T-helper 17 cell (primary cell): ENCODE measurements at regions not wholly inside any gene's neighbourhood (a gene's known extent, or its start where the extent isn't known, plus 50 kb on each side); places are given as distances from the start of the nearest gene placed in this dataset.
"Not testable (repeated sequence)": the region's sequence is repeated elsewhere in the genome, so short reads cannot be mapped to it uniquely, and the experiment has no call there.

Source experiments
- ATAC-seq: fragments of 150-1000 bp; cut with Tn5 transposase; 2 replicates; pipeline ENCODE4 v1.10.0; 2021; ENCODE audit warnings: mild to moderate bottlenecking, moderate library complexity
- DNase-seq, 3 donors: peaks; one replicate each; pipeline versions ENCODE4 v3.0.0 to v3.0.0-alpha.2; 2020 to 2021
- H3K9me3 ChIP-seq: one replicate; pipeline ENCODE4 v1.7.0; 2013; ENCODE audit warnings: low read length, mild to moderate bottlenecking; ENCODE audit not compliant: control insufficient read depth, poor library complexity, severe bottlenecking
- H3K27ac Mint-ChIP-seq: one replicate; pipeline ENCODE4 v1.8.0; 2022; ENCODE audit warnings: mild to moderate bottlenecking, moderate library complexity, mixed read lengths
- H3K27me3 Mint-ChIP-seq: one replicate; pipeline ENCODE4 v1.8.0; 2022; ENCODE audit warnings: mixed read lengths
- H3K36me3 Mint-ChIP-seq: one replicate; pipeline ENCODE4 v1.8.0; 2022; ENCODE audit warnings: low read depth, mixed read lengths
- H3K4me1 Mint-ChIP-seq: one replicate; pipeline ENCODE4 v1.8.0; 2022; ENCODE audit warnings: mild to moderate bottlenecking, mixed read lengths
- H3K4me3 Mint-ChIP-seq: one replicate; pipeline ENCODE4 v1.8.0; 2022; ENCODE audit warnings: mild to moderate bottlenecking, moderate library complexity, mixed read lengths

DNA sequence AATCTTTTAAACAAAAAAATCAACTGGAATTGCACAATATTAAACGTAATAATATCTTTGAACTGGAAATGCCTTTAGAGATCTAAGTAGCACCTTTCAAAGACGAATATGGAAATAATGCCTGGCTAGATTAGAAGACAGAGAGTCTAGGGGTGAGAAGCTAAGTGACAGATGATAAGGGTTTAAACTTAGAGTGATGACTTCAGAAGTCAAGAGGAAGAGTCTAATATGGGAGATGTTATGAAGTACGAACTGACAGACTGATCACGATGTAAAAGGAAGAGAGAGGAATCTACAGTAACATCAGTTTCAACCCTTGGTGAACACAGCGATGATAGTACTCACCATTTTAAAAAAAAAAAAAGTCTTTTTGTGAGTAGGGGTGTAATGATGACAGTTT is 57.9 kb downstream of the HINT1 start:
- ATAC-seq = no peak
- H3K4me1 Mint-ChIP-seq = peaks cover 9% of the 10 kb centered on the region

DNA sequence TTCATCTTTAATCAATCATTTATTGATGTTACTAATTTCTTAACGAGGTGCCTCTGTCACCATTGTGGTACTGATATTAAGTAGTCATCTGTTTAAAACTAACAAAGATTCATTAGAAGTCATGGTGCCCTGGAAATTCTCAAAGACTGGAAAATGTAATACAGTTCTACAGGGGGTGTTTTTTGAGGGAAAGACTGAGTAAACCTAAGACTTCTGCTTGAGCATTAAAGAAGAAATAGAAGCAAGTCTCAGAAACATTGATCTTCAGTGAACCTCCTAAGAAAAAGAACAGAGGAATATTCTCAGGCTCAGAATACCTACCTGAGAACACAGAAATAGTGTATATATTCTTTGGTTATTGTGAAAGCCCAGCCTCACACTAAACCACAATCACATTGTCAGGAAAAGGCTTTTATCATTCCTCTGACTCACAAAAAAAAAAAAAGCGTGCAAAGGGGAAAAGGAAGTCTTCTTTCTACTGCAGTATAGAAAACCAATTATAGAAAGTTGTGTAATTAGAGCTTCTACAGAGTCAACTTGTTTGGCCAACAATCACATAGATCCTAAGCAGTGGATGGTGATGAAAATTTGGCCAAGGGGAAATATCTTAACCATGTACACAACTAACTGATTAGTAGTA is 60.8 kb downstream of the HINT1 start:
- H3K4me1 Mint-ChIP-seq = peaks cover 5% of the 10 kb centered on the region
- no peak overlapping the region for H3K4me3 Mint-ChIP-seq
- no peaks in the 10 kb centered on the region for H3K27me3 Mint-ChIP-seq
- no peaks in the 10 kb centered on the region for H3K36me3 Mint-ChIP-seq
- DNase-seq (no peak), ATAC-seq (no peak)
- no peaks in the 10 kb centered on the region for H3K9me3 ChIP-seq
- no peak overlapping the region for H3K27ac Mint-ChIP-seq

More for the DNA sequence above, 57.9 kb downstream of the HINT1 start:
- no peaks in the 10 kb centered on the region for H3K9me3 ChIP-seq
- Mint-ChIP-seq H3K36me3 (no peaks in the 10 kb centered on the region), H3K4me3 (no peak overlapping the region), H3K27me3 (no peaks in the 10 kb centered on the region), H3K27ac (no peak overlapping the region)
- no peak for DNase-seq

DNA sequence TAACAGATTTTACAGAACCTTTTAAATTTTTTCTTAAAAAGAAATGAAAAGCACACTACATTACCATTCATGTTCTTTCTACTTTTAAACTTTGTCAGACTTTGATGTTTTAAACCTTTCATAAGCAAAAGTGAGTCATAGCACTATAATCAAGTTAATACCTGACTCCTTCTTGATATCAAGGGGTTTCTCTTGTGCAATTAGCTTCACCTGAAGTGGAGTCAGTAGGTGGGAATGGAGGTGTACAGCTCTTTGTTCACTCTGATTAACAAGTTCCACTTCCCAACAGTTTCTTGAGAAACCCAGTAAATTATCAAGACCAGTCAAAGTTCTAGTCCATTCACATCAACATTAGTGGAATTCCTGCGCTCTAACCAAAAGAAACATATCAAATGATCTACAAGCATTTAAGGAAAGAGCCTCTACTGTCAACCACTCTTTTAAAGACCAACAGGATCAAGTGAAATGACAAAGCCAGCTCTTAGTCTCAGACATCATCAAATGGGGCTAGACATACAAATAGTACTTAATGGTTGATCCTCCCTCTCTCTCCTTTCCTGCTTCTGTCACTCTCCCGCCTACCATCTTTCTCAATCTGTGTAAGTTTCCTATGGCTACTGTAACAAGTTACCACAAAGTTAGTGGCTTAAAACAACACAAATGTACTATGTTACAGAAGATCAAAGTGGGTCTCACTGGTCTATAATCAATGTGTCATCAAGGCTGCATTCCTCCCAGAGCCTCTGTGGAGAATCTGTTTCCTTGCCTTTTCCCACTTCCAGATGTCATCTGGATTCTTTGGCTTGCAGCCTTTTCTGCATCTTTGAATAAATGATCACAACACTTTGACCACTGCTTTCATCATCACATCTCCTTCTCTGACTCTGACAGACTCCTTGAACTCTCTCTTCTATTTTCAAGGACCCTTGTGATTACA is 68.0 kb downstream of the HINT1 start:
- Mint-ChIP-seq H3K27ac (no peak overlapping the region), H3K4me1 (no peaks in the 10 kb centered on the region), H3K4me3 (no peak overlapping the region), H3K36me3 (peaks cover 2% of the 10 kb centered on the region), H3K27me3 (peaks cover 11% of the 10 kb centered on the region)
- H3K9me3 ChIP-seq = no peaks in the 10 kb centered on the region
- DNase-seq (no peak), ATAC-seq (no peak)

DNA sequence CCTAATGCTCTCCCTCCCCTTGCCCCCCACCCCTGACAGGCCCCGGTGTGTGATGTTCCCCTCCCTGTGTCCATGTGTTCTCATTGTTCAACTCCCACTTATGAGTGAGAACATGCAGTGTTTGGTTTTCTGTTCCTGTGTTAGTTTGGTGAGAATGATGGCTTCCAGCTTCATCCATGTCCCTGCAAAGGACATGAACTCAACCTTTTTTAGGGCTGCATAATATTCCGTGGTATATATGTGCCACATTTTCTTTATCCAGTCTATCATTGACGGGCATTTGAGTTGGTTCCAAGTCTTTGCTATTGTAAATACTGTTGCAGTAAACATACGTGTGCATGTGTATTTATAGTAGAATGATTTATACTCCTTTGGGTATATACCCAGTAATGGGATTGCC is 69.5 kb downstream of the HINT1 start:
- H3K36me3 Mint-ChIP-seq, H3K4me1 Mint-ChIP-seq, H3K9me3 ChIP-seq, H3K4me3 Mint-ChIP-seq, H3K27ac Mint-ChIP-seq, DNase-seq, ATAC-seq: not testable (repeated sequence)
- peaks cover 11% of the 10 kb centered on the region for H3K27me3 Mint-ChIP-seq

DNA sequence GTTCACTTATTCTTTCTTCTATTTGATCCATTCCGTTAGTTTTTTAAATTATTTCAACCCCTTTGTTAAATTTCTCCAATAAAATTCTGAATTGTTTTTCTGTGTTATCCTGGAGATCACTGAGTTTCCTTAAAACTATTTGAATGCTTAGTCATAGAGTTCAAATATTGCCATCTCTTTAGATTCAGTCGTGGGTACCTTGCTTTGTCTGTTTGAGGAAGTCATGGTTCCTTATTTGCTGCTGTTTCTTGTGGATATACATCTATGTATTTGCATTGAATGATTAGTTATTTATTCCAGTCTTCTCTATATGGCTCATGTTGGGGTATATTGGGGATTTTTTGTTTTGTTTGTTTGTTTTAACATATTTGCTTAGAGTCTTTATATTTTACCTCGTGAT is 80.6 kb downstream of the HINT1 start:
- Mint-ChIP-seq H3K27me3 (peaks cover 18% of the 10 kb centered on the region), H3K4me3 (no peak overlapping the region), H3K27ac (no peak overlapping the region), H3K4me1 (no peaks in the 10 kb centered on the region), H3K36me3 (peaks cover 2% of the 10 kb centered on the region)
- no peak for ATAC-seq
- no peaks in the 10 kb centered on the region for H3K9me3 ChIP-seq
- DNase-seq = no peak

DNA sequence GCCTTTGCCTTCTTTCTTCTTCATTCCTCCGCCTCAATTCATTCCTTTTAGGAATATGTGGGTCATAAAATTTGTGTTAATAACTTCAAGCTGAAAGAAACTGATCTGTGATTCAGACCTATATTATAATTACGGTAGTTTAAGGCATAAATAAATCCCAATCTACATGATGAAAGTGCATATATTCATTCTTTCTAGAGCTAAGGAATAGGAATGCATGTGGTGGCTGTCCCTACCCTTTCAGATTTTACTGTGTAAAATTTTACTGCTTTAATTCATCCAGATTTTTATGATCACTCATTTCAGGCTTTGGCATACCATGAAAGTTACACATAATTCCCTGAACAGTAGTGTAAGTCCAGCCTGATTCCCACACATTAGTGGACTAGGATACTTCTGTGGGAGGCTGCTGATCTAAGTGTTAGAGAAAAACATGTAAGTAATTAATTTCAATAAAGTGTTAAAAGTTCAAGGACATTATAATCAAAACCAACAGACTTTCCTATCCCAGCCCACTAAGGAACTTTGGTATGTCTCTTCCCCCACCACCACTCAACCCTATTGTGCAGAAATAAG is 83.1 kb downstream of the HINT1 start:
- H3K9me3 ChIP-seq = no peaks in the 10 kb centered on the region
- H3K4me1 Mint-ChIP-seq = peaks cover 11% of the 10 kb centered on the region
- no peak overlapping the region for H3K27ac Mint-ChIP-seq
- no peaks in the 10 kb centered on the region for H3K36me3 Mint-ChIP-seq
- no peak overlapping the region for H3K4me3 Mint-ChIP-seq
- ATAC-seq (no peak), DNase-seq (no peak)
- peaks cover 12% of the 10 kb centered on the region for H3K27me3 Mint-ChIP-seq

DNA sequence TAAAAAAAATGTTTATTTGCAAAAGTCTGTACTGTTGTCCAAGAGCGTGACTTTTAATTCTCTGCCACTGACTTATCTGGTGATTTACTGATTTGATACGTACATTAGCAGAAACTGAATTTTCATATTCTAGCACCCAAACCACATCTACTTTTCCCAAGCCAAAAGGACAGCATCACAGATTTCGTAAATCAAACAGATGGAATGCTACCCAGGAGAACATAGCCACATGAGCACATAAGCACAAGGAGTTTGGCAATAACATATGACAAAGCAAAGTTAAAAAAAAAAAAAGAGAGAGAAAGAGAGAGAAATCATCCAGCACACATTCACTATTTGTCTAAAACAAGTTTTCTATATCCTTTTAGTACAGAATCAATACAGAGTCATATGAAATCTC is 83.7 kb downstream of the HINT1 start:
- no peaks in the 10 kb centered on the region for H3K9me3 ChIP-seq
- Mint-ChIP-seq H3K36me3 (no peaks in the 10 kb centered on the region), H3K4me1 (peaks cover 14% of the 10 kb centered on the region), H3K27me3 (peaks cover 12% of the 10 kb centered on the region), H3K27ac (no peak overlapping the region), H3K4me3 (no peak overlapping the region)
- DNase-seq = no peak
- ATAC-seq = no peak

DNA sequence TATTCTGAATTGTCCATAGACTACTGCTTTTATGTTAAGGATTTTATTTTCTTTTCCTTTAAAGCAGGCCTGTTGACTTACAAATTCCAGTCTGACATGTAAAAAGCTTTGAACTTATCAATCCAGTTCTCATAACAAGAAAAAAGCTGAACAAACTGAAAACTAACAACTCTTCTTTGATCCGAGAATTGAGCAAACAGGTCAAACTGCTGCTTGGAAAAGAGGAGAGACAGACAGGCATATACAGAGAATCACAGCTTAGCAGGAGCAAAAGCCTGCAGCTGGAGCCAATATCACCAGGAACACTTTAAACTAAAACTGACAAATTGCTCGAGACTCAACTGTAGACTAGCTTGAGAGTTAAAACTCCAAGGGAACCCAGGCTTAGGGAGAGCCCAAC is 85.8 kb downstream of the HINT1 start:
- DNase-seq (no peak), ATAC-seq (no peak)
- H3K4me1 Mint-ChIP-seq = peaks cover 14% of the 10 kb centered on the region
- no peaks in the 10 kb centered on the region for H3K27me3 Mint-ChIP-seq
- H3K4me3 Mint-ChIP-seq = no peak overlapping the region
- no peak overlapping the region for H3K27ac Mint-ChIP-seq
- no peaks in the 10 kb centered on the region for H3K9me3 ChIP-seq
- no peaks in the 10 kb centered on the region for H3K36me3 Mint-ChIP-seq

DNA sequence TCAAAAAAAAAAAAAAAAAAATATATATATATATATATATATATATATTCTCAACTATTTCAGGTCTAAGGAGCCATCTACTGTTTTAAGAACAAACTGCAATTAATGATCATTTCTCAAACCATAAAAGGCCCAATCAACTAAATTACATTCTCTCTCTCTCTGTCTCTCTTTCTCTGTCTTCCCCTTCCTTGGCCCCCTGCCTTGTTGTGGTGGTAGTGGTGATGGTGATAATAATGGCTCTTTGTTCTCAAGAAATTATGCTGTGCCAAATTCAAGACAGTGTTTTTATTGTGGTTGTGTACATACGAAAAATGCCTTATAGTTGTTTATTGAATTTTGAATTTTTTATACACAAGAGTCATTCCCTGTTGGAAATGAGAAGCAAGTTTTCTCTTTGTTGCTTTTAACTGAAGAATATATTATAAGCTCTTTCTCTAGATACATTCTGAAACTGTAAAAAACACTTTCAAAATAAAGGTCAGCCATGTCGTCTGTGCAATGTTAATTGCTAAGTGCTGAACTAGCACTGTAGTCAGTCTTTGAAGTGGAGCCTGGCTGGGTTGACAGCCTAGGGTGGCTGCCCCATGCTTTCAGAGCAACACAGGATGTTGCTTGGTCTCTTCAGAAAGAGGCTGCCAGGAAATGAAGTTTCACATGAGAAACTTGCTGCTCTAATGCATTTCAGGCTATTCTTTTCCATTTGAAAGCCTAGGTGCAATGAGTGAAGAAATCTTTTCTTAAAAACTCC is 96.0 kb downstream of the HINT1 start:
- DNase-seq (peak in 2 of 3 donors; percentile 15 to 18), ATAC-seq (peak; percentile 99)
- Mint-ChIP-seq H3K4me1 (peaks cover 21% of the 10 kb centered on the region), H3K27me3 (no peaks in the 10 kb centered on the region), H3K36me3 (peaks cover 4% of the 10 kb centered on the region), H3K27ac (peak overlapping the region; percentile 85), H3K4me3 (peak overlapping the region; percentile 50)
- H3K9me3 ChIP-seq = peaks cover 3% of the 10 kb centered on the region

DNA sequence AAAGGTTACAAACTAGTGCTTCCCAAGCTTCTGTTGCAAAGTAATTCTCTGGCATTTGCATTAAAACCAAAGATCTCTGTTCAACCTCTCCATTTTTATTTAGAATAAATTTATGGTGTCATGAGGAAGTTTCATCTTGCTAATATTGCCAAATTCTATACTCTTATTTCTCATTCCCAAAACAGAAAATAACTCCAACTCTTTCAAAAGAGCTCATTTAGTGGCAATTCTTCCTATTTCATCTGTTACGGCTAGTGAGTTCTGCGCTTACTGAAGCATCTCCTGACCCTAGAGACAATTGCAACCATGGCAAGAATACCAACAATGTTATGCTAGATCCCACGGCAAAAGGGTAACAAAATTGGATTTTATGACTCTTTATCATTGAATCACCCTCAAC is 97.0 kb downstream of the HINT1 start:
- no peak for ATAC-seq
- no peak for DNase-seq
- peaks cover 3% of the 10 kb centered on the region for H3K9me3 ChIP-seq
- Mint-ChIP-seq H3K4me1 (peaks cover 21% of the 10 kb centered on the region), H3K36me3 (peaks cover 4% of the 10 kb centered on the region), H3K27me3 (no peaks in the 10 kb centered on the region), H3K4me3 (no peak overlapping the region), H3K27ac (peak overlapping the region; percentile 85)

DNA sequence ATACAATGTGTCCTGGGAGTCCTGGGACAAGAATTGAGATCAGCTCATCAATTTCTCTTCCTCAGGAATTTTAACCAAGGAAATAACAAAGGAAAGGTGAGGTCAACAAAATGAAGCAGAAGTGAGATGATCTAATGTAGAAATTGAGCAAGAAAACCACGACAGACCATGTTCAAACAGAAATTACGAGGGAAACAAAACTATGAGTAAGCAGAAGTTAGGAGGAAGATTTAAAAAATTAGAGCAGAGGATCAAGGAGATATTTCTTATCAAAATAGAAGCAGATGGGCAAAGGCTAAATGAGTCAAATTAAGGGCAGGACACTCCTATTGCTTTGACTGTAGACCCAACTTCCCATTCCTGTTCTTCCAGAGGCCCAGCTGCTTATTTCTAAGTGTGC is 97.4 kb downstream of the HINT1 start:
- Mint-ChIP-seq H3K4me1 (peaks cover 21% of the 10 kb centered on the region), H3K36me3 (peaks cover 6% of the 10 kb centered on the region), H3K27me3 (no peaks in the 10 kb centered on the region), H3K27ac (no peak overlapping the region), H3K4me3 (no peak overlapping the region)
- DNase-seq (no peak), ATAC-seq (no peak)
- peaks cover 3% of the 10 kb centered on the region for H3K9me3 ChIP-seq

DNA sequence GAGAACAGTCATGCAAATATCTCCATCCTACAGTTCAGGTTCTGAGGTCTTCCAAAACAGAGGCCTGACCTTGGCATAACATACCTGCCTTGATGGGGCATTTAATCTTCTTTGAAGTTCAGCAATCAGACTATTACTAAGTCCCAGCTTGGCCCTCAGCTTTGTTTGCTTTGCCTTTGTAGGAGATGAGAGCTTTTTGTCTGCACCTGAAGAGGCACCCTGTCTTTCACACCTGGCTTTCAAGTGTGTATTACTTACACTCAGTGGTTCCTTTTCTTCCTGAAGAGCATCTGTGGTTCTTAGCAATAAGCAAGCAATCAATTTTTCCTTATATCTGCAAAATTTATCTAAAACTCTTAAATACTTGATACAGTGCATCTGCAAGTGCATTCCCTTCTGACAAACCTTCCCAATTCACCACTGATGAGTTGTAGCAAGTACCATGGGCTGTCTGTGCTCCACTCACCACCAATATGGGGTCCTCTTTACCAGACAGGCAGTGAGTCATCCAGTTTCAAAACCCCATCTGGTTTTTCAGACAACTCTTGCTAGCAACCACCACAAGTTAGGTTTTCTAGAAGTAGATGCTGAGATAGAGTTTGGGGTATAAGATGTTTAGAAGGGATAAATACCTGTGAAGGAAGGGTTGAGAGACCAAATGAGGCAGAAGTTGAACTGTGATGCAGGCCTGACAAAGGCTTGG is 100.2 kb downstream of the HINT1 start:
- H3K9me3 ChIP-seq = peaks cover 3% of the 10 kb centered on the region
- Mint-ChIP-seq H3K4me3 (no peak overlapping the region), H3K36me3 (peaks cover 6% of the 10 kb centered on the region), H3K27me3 (no peaks in the 10 kb centered on the region), H3K4me1 (peaks cover 13% of the 10 kb centered on the region), H3K27ac (no peak overlapping the region)
- DNase-seq (no peak), ATAC-seq (no peak)
